GM18508 (cell line): ENCODE measurements at regions not wholly inside any gene's neighbourhood (a gene's known extent, or its start where the extent isn't known, plus 50 kb on each side); places are given as distances from the start of the nearest gene placed in this dataset.

ENCODE experiments used
- ATAC-seq: cut with Tn5 transposase; IDR thresholded peaks from one replicate; pipeline ENCODE4 v1.9.1; 2021; ENCODE audit warnings: moderate number of reproducible peaks; ENCODE audit not compliant: insufficient read depth, unreplicated experiment

DNA sequence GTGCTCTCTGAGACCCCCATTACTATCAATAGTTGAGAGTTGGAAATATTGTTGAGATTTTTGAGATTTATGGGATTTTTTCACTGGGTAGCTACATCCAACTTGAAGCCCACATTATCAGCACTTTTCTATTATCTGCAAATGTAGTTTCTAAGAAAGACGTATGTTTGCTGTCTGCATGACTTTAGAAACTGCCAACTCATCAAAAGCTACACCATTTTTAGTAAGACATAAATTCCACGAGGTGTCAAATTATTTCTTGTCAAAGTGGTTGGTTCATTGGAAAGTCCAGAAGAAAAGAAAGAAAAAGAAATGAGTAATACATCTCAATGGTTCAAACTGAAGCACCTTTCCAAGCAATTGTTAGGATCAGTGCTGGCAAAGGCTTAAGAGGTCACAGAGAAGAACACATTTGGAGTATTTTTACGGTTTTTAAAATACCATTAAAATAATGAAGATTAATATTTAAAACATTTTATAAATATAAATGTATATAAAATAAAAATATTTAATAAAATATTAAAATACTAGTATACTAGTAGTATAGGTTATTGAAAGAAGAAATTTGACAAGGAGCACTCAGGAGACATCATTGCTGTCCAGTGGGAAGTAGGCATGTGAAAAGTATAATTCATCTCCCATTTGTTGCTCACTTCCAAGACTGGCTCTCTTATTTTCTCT lies 463.5 kb downstream of the TAFA4 start:
- ATAC-seq, result no peak

- ATAC-seq, result no peak
These were observed 464.9 kb downstream of the TAFA4 start for GRCh38 chr3:68467465-68467864.

GRCh38 chr3:68458581-68458980 lies 473.8 kb downstream of the TAFA4 start:
- no peak for ATAC-seq

DNA sequence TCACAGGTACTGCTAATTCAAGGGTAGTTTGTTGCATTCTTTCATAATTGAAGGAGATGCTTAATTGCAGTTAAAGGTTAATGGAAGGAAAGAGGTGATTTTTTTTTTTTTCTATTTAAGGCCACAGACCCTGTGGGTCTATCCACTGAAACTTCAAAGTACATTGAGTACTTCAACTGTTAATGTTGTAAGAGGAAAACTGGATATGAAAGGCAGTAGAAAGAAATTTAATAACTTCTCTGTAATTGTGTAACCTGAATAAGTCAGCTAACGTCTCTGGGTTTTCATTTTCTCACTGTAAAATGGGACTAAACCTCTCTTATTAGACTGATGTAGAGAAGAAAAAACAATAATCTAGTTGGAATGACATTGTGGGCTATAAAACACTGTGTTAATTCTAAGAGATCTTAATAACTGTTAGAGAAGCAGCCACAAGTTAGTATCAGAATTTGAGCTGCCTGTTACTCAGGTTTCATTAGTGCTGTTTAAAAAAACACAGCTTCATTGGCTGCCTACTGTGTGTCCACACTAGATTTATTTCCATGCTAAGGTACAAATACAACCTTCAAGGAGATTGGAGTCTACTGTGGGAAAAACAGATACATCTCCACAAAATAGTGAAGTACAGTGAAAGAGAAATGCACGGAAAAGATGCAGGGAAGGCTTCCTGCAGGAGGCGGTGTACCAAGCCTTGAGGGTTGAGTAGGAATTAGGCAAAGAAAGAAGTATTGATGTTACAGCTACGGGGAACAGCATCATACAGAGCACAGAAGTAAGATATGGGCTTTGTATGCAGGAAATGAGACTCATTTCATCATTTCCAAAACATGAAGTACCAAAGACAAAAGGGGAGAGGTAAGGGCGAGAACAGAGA lies 483.6 kb downstream of the TAFA4 start:
- ATAC-seq, result no peak

GRCh38 chr3:68447885-68448284 lies 484.5 kb downstream of the TAFA4 start:
- ATAC-seq, result no peak

GRCh38 chr3:68441054-68441453 lies 491.3 kb downstream of the TAFA4 start:
- ATAC-seq, result no peak

DNA sequence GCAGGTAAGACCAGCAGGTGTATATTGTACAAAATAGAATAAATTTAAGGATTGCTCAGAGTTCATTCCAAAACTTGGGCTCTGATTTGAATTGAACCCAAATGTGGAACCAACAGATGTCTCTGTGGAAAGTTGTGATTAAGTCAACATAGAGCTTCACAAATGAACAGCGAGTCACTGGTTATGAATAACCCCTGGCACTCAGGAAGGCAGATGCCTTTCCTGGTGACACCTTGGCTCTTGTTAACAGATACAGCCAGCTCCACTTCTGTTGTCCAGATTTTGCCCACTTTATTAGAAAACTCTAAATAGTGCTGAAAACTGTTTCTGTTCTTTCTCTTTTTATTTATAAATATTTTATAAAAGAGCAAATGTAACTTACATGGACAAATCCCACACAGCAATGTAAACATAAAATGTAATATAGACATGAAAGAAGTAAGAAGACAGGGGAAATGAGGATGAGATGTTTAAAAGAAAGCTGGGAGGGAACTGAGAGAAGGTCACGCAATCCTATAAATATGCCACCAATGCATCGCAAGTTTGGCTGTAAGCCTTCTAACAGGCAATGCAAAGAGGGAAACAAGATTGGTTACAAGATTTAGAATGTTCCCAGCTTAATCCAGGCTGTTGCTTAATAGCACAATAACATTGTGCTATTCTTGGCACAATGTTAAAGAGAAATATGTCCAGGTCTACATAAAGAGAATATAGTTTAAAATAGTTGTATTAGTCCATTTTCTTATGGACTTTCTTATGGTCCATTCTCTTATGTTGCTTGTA lies 495.5 kb downstream of the TAFA4 start:
- ATAC-seq, result no peak

- no peak for ATAC-seq
These were observed 503.9 kb downstream of the TAFA4 start for GRCh38 chr3:68428495-68428894.

GRCh38 chr3:68424796-68425460 lies 507.4 kb downstream of the TAFA4 start:
- ATAC-seq, result no peak

- ATAC-seq, result no peak
These were observed 523.7 kb downstream of the TAFA4 start for GRCh38 chr3:68408626-68409025.

DNA sequence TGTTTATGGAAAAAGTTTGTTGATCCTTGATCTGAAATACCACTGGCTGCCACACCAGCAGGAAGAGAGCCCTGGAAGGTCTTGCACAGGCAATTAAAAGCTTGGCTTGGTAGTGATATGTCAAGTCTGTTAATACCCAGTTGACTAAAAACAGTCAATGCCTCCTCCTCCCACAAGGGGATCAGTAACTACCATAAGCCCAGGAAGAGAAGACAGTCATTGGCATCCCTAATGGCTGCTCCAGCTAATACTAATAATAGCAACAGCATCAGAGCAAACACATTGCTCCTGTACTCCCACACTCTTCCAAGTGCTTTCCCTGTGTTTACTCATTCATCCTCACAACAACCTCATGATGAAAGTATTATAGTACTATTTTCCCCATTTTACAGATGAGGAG lies 528.6 kb downstream of the TAFA4 start:
- ATAC-seq, result no peak

DNA sequence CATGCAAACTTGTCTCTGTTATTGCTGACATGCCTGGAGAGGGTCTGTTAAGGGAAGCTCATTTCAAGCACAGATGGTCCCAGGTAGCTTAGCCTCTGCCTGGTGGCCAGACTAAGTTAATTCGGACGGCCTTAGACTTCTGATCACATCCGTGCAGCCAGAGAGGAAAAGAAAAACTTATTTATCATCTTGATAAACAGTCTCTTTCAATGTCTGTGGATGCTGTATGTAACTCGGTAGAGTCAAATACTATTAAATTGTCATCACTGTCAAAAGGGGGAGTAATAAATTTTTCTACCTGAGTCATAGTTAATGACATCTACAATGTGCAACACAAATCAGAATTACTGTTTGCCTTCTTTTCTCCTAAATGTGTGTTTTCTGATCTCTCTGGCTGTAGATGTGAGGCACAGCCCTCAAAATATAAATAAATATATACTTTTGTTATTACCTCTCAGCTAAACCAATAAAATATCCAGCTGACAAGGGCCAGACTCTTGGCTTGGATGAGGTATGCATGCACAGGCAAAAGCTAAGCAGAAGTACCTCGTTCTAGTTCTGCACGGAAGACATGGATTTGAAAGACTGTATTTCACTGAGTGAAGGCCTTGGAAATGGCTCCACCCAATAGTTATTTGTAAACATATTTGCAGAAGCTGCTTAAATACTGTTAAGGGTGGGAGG lies 530.0 kb downstream of the TAFA4 start:
- no peak for ATAC-seq

DNA sequence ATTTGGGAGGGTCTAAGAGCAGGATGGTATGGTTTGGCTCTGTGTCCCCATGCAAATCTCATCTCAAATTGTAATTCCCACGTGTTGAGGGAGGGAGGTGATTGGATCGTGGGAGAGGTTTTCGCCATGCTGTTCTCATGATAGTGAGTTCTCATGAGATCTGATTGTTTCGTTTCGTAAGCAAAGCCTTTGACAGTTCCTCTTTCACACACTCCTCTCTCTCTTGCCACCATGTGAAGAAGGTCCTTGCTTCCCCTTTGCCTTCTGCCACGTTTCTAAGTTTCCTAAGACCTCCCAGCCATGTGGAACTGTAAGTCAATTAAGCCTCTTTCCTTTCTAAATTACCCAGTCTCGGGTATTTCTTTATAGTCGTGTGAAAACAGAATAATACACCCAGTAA lies 553.7 kb downstream of the TAFA4 start:
- ATAC-seq, result no peak

DNA sequence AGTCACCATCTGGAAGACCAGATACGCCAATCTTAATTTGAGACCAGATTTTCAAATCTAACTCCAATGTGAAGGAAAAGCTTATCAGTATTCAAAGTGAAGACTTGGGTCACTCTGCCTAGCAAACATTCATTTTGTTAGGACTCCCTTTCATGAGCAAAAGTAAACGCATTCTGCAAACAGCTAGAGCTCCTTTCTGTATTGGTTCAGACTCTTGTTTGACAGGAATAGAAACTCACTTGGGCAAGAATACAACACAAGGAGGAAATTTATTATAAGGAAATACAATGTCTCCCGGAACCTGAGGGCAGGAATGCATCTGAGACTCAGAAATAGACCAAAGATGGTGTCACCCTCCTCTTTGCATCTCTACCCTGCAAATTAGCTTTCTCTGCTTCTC lies 558.6 kb downstream of the TAFA4 start:
- no peak for ATAC-seq

DNA sequence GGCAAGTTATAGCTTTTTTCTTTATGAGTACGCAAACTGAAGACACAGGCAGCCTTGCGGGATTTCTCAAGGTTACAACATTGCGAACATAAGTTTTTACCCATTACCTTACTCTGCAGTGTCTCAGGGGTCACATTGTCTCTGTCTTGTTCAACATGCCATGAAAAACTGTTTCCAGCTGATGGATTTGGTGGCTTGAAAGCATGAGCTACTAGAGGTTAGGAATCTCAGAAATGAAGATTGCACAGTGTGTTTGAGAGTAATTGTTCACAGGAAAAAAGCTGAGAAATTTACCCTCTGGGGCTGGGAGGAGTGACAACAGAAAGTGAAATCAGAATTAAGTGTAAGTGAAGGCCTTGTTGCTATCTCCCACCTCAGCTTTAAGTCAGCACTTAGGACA lies 568.6 kb downstream of the TAFA4 start:
- ATAC-seq, result no peak

DNA sequence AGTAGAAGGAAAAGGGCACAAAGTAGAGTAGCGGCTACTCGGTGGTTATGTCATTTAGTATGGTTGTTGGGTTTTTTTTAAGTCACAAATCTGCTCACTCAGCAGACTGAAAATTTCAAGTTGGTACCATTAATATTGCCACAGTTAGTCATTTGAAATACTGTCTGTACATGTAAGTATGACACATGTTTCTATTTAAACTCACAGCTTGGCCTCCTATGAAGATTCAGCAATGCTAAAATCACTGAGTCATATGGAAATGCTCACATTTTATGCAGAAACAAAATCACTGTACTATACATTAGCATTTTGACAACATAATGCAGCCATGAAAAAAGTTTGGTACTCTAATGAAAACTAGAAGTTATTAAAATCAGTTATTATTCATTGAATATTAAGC lies 571.9 kb downstream of the TAFA4 start:
- no peak for ATAC-seq

DNA sequence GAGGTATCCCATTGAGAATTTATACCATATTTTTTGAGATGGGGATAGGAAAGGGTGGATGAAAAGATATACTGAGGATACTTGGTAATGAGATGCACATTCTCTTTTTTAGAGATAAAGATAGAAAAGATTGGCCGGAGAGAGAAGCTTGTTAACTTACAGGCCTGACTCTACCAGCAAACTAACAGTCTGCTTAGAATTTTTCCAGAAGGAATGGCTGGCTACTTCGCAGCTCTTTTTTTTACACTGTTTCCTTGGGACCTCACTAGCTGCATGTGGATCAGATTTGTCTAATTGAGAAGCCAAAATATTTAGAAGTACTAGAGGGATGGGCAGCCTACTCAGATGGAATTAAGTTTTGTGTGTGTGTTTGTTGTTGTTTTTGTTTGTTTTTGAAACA lies 586.6 kb downstream of the TAFA4 start:
- no peak for ATAC-seq

GRCh38 chr3:68342426-68342825 lies 589.9 kb downstream of the TAFA4 start:
- ATAC-seq, result no peak

DNA sequence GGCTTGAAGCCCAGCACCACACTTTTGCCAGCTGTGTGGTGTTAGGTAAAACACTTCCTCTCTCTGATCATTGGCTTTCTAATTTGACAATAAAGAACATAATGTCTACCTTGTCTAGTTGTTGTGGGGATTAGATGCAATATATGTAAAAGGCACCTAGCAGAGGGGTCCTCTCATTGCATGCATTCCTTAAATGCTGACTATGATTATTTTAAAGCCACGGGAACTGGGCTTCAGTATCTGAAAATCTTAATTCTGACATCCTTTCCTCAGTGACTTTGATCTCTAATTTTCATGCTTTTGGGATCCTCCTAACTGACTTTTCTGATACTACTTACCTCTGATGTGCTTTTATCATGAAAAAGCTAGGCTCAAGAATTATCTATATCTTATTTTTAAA lies 596.3 kb downstream of the TAFA4 start:
- ATAC-seq, result no peak

- ATAC-seq, result no peak
These were observed 597.9 kb downstream of the TAFA4 start for GRCh38 chr3:68334367-68334986.
